Hypothalamus (tissue), 51 donors: ENCODE measurements at regions not wholly inside any gene's neighbourhood (a gene's known extent, or its start where the extent isn't known, plus 50 kb on each side); places are given as distances from the start of the nearest gene placed in this dataset.

Experiments
- DNase-seq, 51 donors: peaks; one replicate each; lab custom pipeline; 2025; lab: John Stamatoyannopoulos, UW

DNA sequence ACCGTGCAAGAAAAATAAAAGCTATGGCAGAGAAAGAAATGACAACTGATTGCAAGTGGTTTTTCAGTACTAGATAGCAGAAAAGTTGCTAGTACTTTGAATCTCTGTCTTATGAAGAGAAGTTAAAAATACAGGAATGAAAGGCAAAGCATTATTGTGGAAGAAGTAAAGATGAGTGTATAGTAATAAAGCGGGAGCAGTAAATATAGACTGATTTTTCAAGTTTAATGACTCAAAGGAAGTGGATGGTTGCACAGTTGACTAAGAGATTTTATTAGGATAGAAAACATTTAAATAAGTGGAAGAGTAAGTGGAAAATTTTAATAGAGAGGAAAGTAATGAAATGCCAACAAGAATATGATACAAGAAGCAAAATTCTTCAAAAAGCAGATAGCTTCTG lies 1076.1 kb upstream of the CADM2 start:
- no peak for DNase-seq

DNA sequence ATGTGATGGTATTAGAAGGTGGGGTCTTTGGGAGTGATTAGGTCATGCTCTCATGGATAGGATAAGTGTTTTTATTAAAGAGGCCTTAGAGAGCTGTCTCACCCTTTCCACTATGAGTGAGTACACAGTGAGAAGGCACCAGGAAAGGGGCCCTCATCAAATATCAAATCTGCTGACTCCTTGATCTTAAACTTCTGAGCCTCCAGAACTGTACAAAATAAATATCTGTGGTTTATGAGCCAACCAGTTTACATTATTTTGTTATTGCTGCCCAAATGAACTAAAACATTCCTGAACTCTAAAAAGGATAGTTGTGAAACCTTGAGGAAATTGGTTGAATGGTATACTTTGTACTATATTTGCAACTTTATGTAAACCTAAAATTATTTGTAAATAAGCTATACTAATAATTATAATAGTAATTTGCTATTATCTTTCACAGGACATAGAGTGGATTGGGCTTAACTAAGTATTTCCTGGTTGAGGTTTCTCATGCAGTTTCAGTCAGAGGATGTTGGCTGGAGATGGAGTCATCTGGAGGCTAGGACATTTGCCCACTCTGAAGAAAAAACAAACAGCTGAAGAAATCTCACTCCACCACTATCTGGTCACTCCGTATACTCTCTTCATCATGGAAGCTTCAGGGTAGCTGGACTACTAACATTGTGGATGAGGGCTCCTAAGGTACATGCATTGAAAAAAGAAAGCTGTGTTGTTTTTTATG lies 1068.6 kb upstream of the CADM2 start:
- DNase-seq: no peak

- peak in 1 of 51 donors; percentile 6 for DNase-seq
Measured at GRCh38 chr3:83890763-83891135, 1068.0 kb upstream of the CADM2 start.

- no peak for DNase-seq
Measured at GRCh38 chr3:83894223-83894622, 1064.6 kb upstream of the CADM2 start.

DNA sequence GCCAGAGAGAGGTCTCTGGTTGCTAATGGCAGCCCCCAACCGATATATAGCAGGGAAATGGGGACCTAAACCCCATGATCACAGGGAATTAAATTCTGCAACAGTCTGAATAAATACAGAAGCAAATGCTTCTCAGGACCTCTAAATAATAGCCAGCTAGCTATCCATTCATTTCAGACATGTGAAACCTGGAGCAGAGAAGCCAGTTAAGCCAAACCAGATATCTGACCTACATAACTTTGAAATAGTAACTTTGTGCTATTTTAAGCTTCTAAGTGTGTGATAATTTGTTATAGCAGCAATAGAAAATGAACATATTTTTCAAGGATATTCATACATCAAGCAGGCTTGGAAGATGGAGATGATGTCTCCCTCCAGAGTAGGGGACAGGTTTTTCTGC lies 1062.9 kb upstream of the CADM2 start:
- no peak for DNase-seq

GRCh38 chr3:83902787-83903533 lies 1055.8 kb upstream of the CADM2 start:
- no peak for DNase-seq

GRCh38 chr3:83913381-83913780 lies 1045.4 kb upstream of the CADM2 start:
- no peak for DNase-seq

GRCh38 chr3:83926291-83926690 lies 1032.5 kb upstream of the CADM2 start:
- no peak for DNase-seq

GRCh38 chr3:83928391-83928790 lies 1030.4 kb upstream of the CADM2 start:
- no peak for DNase-seq

- no peak for DNase-seq
Measured at GRCh38 chr3:83928903-83929302, 1029.9 kb upstream of the CADM2 start.

GRCh38 chr3:83934192-83935021 lies 1024.4 kb upstream of the CADM2 start:
- DNase-seq: no peak

DNA sequence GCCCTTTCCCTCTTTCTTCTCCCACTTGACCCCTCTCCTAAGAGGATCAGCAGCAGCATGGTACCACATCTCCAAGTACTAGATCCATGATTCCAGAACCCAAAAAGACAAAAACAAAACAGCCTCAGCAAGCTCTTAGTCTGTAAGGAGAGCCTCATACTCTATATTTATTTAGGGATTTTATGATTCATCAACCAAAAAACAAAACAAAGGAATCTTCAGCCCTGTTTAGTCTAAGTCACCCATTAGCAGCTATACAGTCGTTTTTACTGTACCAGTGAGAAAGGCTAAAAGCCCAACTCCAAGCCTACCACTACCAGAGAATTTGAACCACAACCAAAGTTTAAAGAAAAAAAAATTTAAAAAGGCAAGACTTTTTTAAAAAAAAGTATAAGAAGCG lies 1020.3 kb upstream of the CADM2 start:
- DNase-seq: no peak

DNA sequence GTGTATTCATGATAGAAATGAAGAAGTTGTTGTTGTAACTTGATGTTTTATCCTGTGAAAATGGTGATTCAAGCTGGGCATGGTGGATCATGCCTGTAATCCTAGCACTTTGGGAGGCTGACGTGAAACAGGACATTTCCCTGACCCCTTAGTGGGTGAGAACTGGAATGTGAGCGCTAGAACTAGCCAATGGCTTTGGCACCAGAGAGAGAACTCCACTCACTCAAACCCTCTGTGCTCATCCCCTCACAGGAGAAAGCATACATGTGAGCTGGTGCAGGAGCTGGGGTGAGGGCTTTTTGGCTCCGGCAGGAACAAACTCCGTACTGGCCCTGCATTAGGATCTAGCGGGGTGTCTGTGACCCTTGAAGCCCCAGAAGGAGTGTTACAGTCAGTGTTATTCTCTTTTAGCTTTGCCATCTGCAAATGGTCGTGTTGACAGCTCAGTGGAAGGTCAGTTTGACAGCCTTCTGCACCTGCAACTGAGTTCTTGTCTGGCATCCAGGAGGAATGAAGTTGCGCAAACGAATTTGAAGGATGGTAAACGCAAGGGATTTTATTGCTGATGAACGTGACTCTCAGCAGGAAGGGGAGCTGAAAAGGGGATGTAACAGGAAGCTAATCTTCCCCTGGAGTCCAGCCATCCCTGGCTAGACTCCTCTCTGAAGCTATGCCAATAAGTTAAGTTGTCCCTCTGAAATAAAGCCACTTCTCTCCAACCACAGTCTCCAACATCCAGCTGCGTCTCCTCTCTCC lies 1016.6 kb upstream of the CADM2 start:
- DNase-seq: no peak

- DNase-seq: no peak
Measured at GRCh38 chr3:83946049-83946448, 1012.7 kb upstream of the CADM2 start.

DNA sequence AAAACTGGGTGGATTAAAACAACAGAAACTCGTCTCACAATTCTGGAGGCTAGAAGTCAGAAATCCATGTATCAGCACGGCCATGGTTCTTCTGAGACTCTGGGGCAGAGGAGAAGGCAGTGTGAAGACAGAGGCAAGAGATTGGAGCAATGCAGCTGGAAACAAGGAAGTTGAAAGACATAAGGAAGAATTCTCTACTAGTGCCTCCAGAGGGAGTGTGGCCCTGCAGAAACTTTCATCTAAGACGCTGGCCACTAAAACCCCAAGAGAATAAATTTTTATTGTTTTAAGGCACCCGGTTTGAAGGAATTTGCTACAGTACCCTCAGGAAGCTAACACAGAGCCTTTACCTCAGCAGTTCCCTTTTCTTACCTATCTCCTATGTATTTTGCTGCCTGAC lies 1012.2 kb upstream of the CADM2 start:
- no peak for DNase-seq

GRCh38 chr3:83948771-83949170 lies 1010.0 kb upstream of the CADM2 start:
- DNase-seq: no peak

DNA sequence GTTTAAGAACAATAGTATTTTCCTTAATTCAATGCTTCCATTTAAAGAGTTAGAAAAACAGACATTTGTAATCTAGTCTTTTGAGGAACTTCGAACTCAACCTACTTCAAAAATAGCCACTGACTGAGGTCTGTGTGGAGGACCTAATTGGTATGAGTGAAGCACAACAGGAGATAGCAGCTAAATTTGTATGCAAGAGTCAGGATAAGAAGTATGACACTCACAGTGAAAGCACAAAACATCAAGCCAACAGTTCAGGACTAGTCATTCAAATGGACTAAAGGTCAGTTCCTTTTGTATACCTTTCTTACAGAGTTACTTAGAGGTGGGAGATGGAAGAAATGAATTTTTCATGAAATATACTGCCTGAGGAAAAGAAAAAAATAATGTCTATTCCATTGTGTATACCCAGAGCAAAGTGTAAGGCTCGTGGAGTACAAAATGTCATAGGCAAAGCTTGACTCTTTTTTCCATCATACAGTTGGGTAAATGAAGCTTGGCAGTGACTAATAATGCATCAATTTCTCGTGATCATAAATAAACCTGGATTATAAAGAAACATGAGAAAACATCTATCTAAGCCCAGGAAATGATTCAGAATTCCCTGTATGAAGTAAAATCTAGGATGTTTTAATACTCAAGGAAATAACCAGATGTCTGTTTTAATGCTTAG lies 1005.2 kb upstream of the CADM2 start:
- DNase-seq: no peak

- peak in 1 of 51 donors; percentile 4 for DNase-seq
Measured at GRCh38 chr3:83956431-83956830, 1002.4 kb upstream of the CADM2 start.

DNA sequence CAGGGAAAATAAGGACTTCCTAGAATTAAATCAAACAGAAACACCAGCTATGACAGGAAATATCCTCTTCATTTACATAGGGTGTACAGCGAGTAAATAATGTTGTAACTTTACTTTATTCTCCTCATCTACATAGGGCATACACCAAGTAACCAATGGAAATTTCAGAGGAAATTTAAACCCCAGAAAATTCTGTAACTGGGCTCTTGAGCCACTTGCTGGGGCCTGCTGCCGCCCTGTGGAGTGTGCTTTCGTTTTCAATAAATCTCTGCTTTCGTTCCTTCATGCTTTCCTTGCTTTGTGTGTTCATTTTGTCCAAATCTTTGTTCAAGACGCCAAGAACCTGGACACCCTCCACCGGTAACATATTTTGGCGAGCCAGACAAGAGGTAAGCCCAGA lies 990.4 kb upstream of the CADM2 start:
- no peak for DNase-seq

- no peak for DNase-seq
Measured at GRCh38 chr3:83971666-83972065, 987.1 kb upstream of the CADM2 start.
